GM12878 (cell line): ENCODE measurements at regions not wholly inside any gene's neighbourhood (a gene's known extent, or its start where the extent isn't known, plus 50 kb on each side); places are given as distances from the start of the nearest gene placed in this dataset.

ENCODE experiments used
- ATAC-seq: fragments of 200-7000 bp; cut with Tn5 transposase; 3 replicates; pipeline ENCODE4 v1.9.1; 2020; ENCODE audit warnings: mild to moderate bottlenecking, moderate library complexity
- BruUV-seq: library from RNA; stranded (reverse); fragments of 400-500 nt; replicated peaks from 2 replicates; lab custom pipeline; 2021; lab: Mats Ljungman, UMichigan
- CTCF ChIA-PET: fragments of 300-600 bp; sonication (Branson Sonifier 250); formaldehyde crosslinking; extraction: SDS; loops from one replicate; lab custom pipeline; 2021; ENCODE audit warnings: inconsistent platforms; lab: Yijun Ruan, JAX
- POLR2A ChIA-PET: fragments of 350-600 bp; formaldehyde crosslinking; extraction: SDS; loops from one replicate; lab custom pipeline; 2021; ENCODE audit warnings: inconsistent platforms; lab: Charles Lee
- RAD21 ChIA-PET: fragments of 300-600 bp; sonication (Branson Sonifier 250); formaldehyde crosslinking; loops from one replicate; lab custom pipeline; 2023; ENCODE audit warnings: antibody characterized with exemption; ENCODE audit not compliant: unreplicated experiment; lab: Charles Lee
- SMC1A ChIA-PET: fragments of 300-600 bp; sonication (Branson Sonifier 250); formaldehyde crosslinking; loops from one replicate; lab custom pipeline; 2023; ENCODE audit not compliant: unreplicated experiment, uncharacterized antibody; lab: Charles Lee
- DNase-seq: peaks from one replicate; pipeline ENCODE4 v3.0.0-alpha.2; 2011; ENCODE audit warnings: low read depth, low spot score
- FAIRE-seq: peaks from 3 replicates; lab custom pipeline; 2011; peaks lifted over from hg19 to GRCh38; lab: Jason Lieb, UNC
- H2AFZ ChIP-seq: 2 replicates; pipeline ENCODE4 v1.6.0; 2011; ENCODE audit warnings: low read depth, low read length, control low read depth; ENCODE audit not compliant: control insufficient read depth
- H3K27ac ChIP-seq: 2 replicates; pipeline ENCODE4 v1.5.1; 2011; ENCODE audit warnings: control low read depth; ENCODE audit not compliant: control insufficient read depth, insufficient read depth
- H3K27me3 ChIP-seq, 2 experiments: replicated peaks in 1 of 2; 2 replicates each; pipeline versions ENCODE4 v1.6.0 to v1.6.1; 2011; ENCODE audit warnings: low read length in 1 of 2; ENCODE audit not compliant: control insufficient read depth in 2 of 2, insufficient read depth in 2 of 2
- H3K36me3 ChIP-seq, 2 experiments: 2 replicates each; pipeline ENCODE4 v1.5.1; 2011; ENCODE audit warnings: low read length in 1 of 2; ENCODE audit not compliant: control insufficient read depth in 2 of 2, insufficient read depth in 2 of 2
- H3K4me1 ChIP-seq: 2 replicates; pipeline ENCODE4 v1.6.1; 2011; ENCODE audit warnings: mild to moderate bottlenecking, low read length, moderate library complexity, mixed read lengths; ENCODE audit not compliant: control insufficient read depth, insufficient read depth
- H3K4me2 ChIP-seq: 2 replicates; pipeline ENCODE4 v1.6.0; 2011; ENCODE audit warnings: control low read depth; ENCODE audit not compliant: control insufficient read depth, insufficient read depth
- H3K4me3 ChIP-seq: fragments of 200-600 bp; sonication (generic); 2 replicates; pipeline ENCODE4 v1.5.1; 2016
- H3K79me2 ChIP-seq: 2 replicates; pipeline ENCODE4 v1.6.0; 2011; ENCODE audit warnings: low read length; ENCODE audit not compliant: control insufficient read depth, insufficient read depth
- H3K9ac ChIP-seq: 2 replicates; pipeline ENCODE4 v1.8.0; 2011; ENCODE audit warnings: low read length, control low read depth, mixed read lengths; ENCODE audit not compliant: control insufficient read depth, insufficient read depth
- H3K9me3 ChIP-seq: replicated peaks from 3 replicates; pipeline ENCODE4 v1.5.1; 2011; ENCODE audit warnings: mild to moderate bottlenecking, low read length; ENCODE audit not compliant: control insufficient read depth, insufficient read depth
- H4K20me1 ChIP-seq: 2 replicates; pipeline ENCODE4 v1.6.0; 2011; ENCODE audit not compliant: control insufficient read depth, insufficient read depth
- ATF3 ChIP-seq: IDR thresholded peaks from 2 replicates; pipeline ENCODE4 v1.6.1; 2011; ENCODE audit warnings: low read depth, mild to moderate bottlenecking, low read length, moderate library complexity, borderline replicate concordance; ENCODE audit errors: extremely low read depth
- ATF7 ChIP-seq: fragments of 450-650 bp; IDR thresholded peaks from 2 replicates; pipeline ENCODE4 v1.6.1; 2016; ENCODE audit warnings: low read depth, mild to moderate bottlenecking
- BCLAF1 ChIP-seq: fragments of 450-650 bp; IDR thresholded peaks from 2 replicates; pipeline ENCODE4 v1.6.1; 2017; ENCODE audit warnings: antibody characterized with exemption, mild to moderate bottlenecking, moderate library complexity
- EGR1 ChIP-seq, 2 experiments: IDR thresholded peaks; 1 replicate in 1 of 2; 2 replicates in 1 of 2; pipeline ENCODE4 v1.6.1; 2011 to 2012; ENCODE audit warnings: low read depth in 2 of 2, low read length in 2 of 2, borderline replicate concordance in 1 of 2, mild to moderate bottlenecking in 1 of 2, moderate library complexity in 1 of 2
- IKZF1 ChIP-seq: fragments of 450-650 bp; conservative IDR thresholded peaks from 2 replicates; pipeline ENCODE4 v1.6.1; 2017; ENCODE audit warnings: antibody characterized with exemption, mild to moderate bottlenecking
- NKRF ChIP-seq: fragments of 450-650 bp; conservative IDR thresholded peaks from 2 replicates; pipeline ENCODE4 v1.6.1; 2017; ENCODE audit warnings: mild to moderate bottlenecking, moderate library complexity
- PML ChIP-seq: IDR thresholded peaks from 2 replicates; pipeline ENCODE4 v1.6.1; 2012; ENCODE audit warnings: low read length, inconsistent platforms
- SMAD5 ChIP-seq: IDR thresholded peaks from 2 replicates; pipeline ENCODE4 v1.6.1; 2016; ENCODE audit warnings: antibody characterized with exemption, low read depth
- SMARCA5 ChIP-seq: fragments of 450-650 bp; IDR thresholded peaks from 2 replicates; pipeline ENCODE4 v1.6.1; 2017; ENCODE audit warnings: mild to moderate bottlenecking
- SPI1 ChIP-seq: IDR thresholded peaks from 2 replicates; pipeline ENCODE4 v1.6.1; 2011; ENCODE audit warnings: low read depth, mild to moderate bottlenecking, low read length, moderate library complexity, borderline replicate concordance; ENCODE audit not compliant: insufficient read depth
- STAT1 ChIP-seq: fragments of 450-650 bp; conservative IDR thresholded peaks from 2 replicates; pipeline ENCODE4 v1.6.1; 2014; ENCODE audit warnings: antibody characterized with exemption, mild to moderate bottlenecking
- TARDBP ChIP-seq: IDR thresholded peaks from 2 replicates; pipeline ENCODE4 v1.6.1; 2016; ENCODE audit warnings: borderline replicate concordance
- WGBS: methylation state at CpG from one replicate; pipeline ENCODE4 v1.1.6; 2016; ENCODE audit warnings: low lambda C conversion rate; ENCODE audit not compliant: insufficient replicate concordance, insufficient coverage; ENCODE audit errors: missing lambda C conversion rate; 5-methylcytosine and 5-hydroxymethylcytosine counted together
- in situ Hi-C: fragments of 300-500 bp; cut with MboI; formaldehyde crosslinking; loops from 9 replicates; pipeline ENCODE4 v1.14.3; 2018; ENCODE audit warnings: mixed read lengths
- intact Hi-C: fragments of 100-400 bp; cut with micrococcal nuclease; formaldehyde crosslinking; loops from one replicate; pipeline ENCODE4 v1.14.2; 2022; ENCODE audit not compliant: unreplicated experiment

- intact Hi-C loops (no loop called here), in situ Hi-C loops (no loop called here)
- H3K4me1 ChIP-seq, result no peaks in the 10 kb centered on the region
- no peak for TF ChIP-seq SMARCA5
- no peak for TF ChIP-seq EGR1 (IDR thresholded peaks at IDR 0.05; ENCODE audit: borderline replicate concordance in 1 of 2, low read depth in 2 of 2, low read length in 2 of 2)
- no peak for TF ChIP-seq STAT1
- no peak for TF ChIP-seq ATF7
- no peak for TF ChIP-seq SMAD5
- no peak for TF ChIP-seq TARDBP
- no peak for TF ChIP-seq SPI1
- TF ChIP-seq ATF3, result no peak
- no peak for TF ChIP-seq NKRF
- no peak for TF ChIP-seq BCLAF1
- TF ChIP-seq PML, result no peak
- TF ChIP-seq IKZF1, result no peak
- no peak overlapping the region for H3K4me2 ChIP-seq
- no peak overlapping the region for H3K4me3 ChIP-seq
- H2AFZ ChIP-seq, result no peak overlapping the region
- DNase-seq (no peak), ATAC-seq (no peak), FAIRE-seq (no peak)
- H3K27me3 ChIP-seq, result no peaks in the 10 kb centered on the region
- BruUV-seq, result no TSS peak
- ChIA-PET RAD21 (no interaction called here), SMC1A (no interaction called here), CTCF (interaction anchor here (1.8 kb wide), 1 partner anchor 10 kb away, joined by 4 read pairs; no protein-coding TSS in a partner anchor), POLR2A (no interaction called here)
- H3K9ac ChIP-seq, result no peak overlapping the region
- H3K36me3 ChIP-seq, result no peaks in the 10 kb centered on the region
- H3K79me2 ChIP-seq, result no peaks in the 10 kb centered on the region
- no peak overlapping the region for H3K27ac ChIP-seq
- no peaks in the 10 kb centered on the region for H4K20me1 ChIP-seq
- WGBS, result 7% methylated on average over 17 of the region's 17 CpGs
- H3K9me3 ChIP-seq, result no peaks in the 10 kb centered on the region
These were observed 61.0 kb upstream of the MKI67 start for GRCh38 chr10:128186959-128187787.
